Vagina (tissue), 2 donors: ENCODE measurements at regions not wholly inside any gene's neighbourhood (a gene's known extent, or its start where the extent isn't known, plus 50 kb on each side); places are given as distances from the start of the nearest gene placed in this dataset.

ENCODE experiments used
- POLR2A ChIP-seq, 2 donors: fragments of 450-650 bp; IDR thresholded peaks; one replicate each; pipeline ENCODE4 v1.6.1; 2017; ENCODE audit warnings: antibody characterized with exemption in 2 of 2, mild to moderate bottlenecking in 2 of 2, moderate library complexity in 2 of 2
- TF ChIP-seq, protein P1 (sequence below), 3 experiments: fragments of 450-650 bp in 2 of 3; fragments of 200-600 bp in 1 of 3; sonication (generic) in 1 of 3; IDR thresholded peaks; one replicate each; pipeline ENCODE4 v1.5.1; 2017 to 2019; ENCODE audit warnings: antibody characterized with exemption in 3 of 3, mild to moderate bottlenecking in 2 of 3, moderate library complexity in 2 of 3

DNA sequence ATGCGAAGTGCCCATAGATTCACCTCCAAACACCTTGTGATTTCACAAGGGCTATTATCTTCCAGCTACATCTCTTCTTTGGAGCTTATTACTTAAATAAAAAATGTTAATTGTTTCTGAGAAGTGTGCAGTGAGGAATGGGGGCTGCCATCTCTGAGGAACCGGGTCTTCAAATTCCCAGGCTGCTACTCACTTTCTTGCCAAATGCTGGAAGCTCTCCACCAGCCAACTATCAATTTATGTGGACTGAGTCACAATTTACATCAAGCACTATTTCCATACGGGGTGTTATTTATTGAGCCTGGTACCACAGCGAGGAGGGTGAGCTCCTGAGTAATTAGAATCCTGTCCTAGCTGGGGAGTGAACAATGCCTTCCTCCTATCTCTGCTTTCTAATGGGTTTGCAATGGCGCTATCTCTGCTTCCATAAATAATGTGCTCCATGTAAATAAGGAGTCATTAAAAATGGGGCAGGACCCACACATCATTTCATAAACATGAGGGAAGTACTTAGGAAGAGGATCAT, 898.3 kb downstream of the VRK1 start:
- TF ChIP-seq, protein P1, sequence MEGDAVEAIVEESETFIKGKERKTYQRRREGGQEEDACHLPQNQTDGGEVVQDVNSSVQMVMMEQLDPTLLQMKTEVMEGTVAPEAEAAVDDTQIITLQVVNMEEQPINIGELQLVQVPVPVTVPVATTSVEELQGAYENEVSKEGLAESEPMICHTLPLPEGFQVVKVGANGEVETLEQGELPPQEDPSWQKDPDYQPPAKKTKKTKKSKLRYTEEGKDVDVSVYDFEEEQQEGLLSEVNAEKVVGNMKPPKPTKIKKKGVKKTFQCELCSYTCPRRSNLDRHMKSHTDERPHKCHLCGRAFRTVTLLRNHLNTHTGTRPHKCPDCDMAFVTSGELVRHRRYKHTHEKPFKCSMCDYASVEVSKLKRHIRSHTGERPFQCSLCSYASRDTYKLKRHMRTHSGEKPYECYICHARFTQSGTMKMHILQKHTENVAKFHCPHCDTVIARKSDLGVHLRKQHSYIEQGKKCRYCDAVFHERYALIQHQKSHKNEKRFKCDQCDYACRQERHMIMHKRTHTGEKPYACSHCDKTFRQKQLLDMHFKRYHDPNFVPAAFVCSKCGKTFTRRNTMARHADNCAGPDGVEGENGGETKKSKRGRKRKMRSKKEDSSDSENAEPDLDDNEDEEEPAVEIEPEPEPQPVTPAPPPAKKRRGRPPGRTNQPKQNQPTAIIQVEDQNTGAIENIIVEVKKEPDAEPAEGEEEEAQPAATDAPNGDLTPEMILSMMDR (IDR thresholded peaks at IDR 0.05): no peak
- TF ChIP-seq POLR2A (IDR thresholded peaks at IDR 0.05): no peak
